Islet precursor cell (in vitro differentiated cells): ENCODE measurements at regions not wholly inside any gene's neighbourhood (a gene's known extent, or its start where the extent isn't known, plus 50 kb on each side); places are given as distances from the start of the nearest gene placed in this dataset.

Experiments used
- DNase-seq: peaks from one replicate; pipeline ENCODE4 v3.0.0-alpha.2; 2018

- no peak for DNase-seq
Observed at GRCh38 chr17:79162012-79162963, 87.7 kb downstream of the ENGASE start.

- peak; percentile 71 for DNase-seq
Observed at GRCh38 chr17:79160980-79161636, 86.5 kb downstream of the ENGASE start.

- DNase-seq = peak; percentile 79
Observed at GRCh38 chr17:79159926-79160325, 85.3 kb downstream of the ENGASE start.

- no peak for DNase-seq
Observed at GRCh38 chr17:79159471-79159870, 84.8 kb downstream of the ENGASE start.

GRCh38 chr17:79156463-79157095 is 82.0 kb downstream of the ENGASE start:
- no peak for DNase-seq

- DNase-seq = no peak
Observed at GRCh38 chr17:79155701-79156100, 81.1 kb downstream of the ENGASE start.

- no peak for DNase-seq
Observed at GRCh38 chr17:79154951-79155585, 80.4 kb downstream of the ENGASE start.

- no peak for DNase-seq
Observed at GRCh38 chr17:79154446-79154845, 79.8 kb downstream of the ENGASE start.

- DNase-seq = no peak
Observed at GRCh38 chr17:79153367-79154130, 78.9 kb downstream of the ENGASE start.

GRCh38 chr17:79152636-79153035 is 78.0 kb downstream of the ENGASE start:
- DNase-seq = no peak

GRCh38 chr17:79152110-79152509 is 77.5 kb downstream of the ENGASE start:
- no peak for DNase-seq

GRCh38 chr17:79150799-79151198 is 76.2 kb downstream of the ENGASE start:
- DNase-seq = no peak

- DNase-seq = no peak
Observed at GRCh38 chr17:79150035-79150733, 75.6 kb downstream of the ENGASE start.

GRCh38 chr17:79148584-79148983 is 74.0 kb downstream of the ENGASE start:
- DNase-seq = no peak

- DNase-seq = no peak
Observed at GRCh38 chr17:79147746-79148506, 73.3 kb downstream of the ENGASE start.

- DNase-seq = no peak
Observed at GRCh38 chr17:79146562-79146961, 71.9 kb downstream of the ENGASE start.

GRCh38 chr17:79145548-79145947 is 70.9 kb downstream of the ENGASE start:
- no peak for DNase-seq

GRCh38 chr17:79144133-79144532 is 69.5 kb downstream of the ENGASE start:
- DNase-seq = no peak

- no peak for DNase-seq
Observed at GRCh38 chr17:79142375-79142774, 67.8 kb downstream of the ENGASE start.

- DNase-seq = no peak
Observed at GRCh38 chr17:79141578-79142355, 67.1 kb downstream of the ENGASE start.
